ENCODE measurements at regions not wholly inside any gene's neighbourhood (a gene's known extent, or its start where the extent isn't known, plus 50 kb on each side); places are given as distances from the start of the nearest gene placed in this dataset.
A peak's percentile ranks its signal among the peaks of the same experiment; 100 is the strongest.

DNA sequence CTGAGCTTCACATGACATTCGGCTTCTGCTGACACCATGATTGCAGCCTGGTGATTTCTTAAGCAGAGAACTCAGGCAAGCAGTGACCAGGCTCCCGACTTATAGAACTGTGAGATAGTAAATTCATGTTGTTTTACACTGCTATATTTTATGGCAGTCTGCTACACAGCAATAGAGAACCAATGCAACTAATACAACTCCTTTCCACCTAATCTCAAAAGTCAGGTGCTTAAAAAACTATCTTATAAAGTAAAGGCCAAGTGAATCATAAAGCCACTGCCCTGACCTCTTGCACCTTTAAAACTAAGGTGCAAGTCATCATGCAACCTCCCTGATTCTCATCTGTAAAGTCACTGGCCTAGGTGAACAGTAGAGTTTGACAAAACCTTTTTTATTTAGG, 95.3 kb upstream of the GLS start:
- DNase-seq (ENCODE audit: low spot score in 2 of 2), result no peak
- H3K27ac ChIP-seq, result no peak overlapping the region
- no peaks in the 10 kb centered on the region for H3K36me3 ChIP-seq
- no peaks in the 10 kb centered on the region for H3K4me1 ChIP-seq
- no peak overlapping the region for H3K4me3 ChIP-seq
- intact Hi-C loops (cut with DNase I; ENCODE audit: low total_unique reads), result no loop called here
- no peaks in the 10 kb centered on the region for H3K27me3 ChIP-seq
- H3K9me3 ChIP-seq, result no peaks in the 10 kb centered on the region
- no peak for TF ChIP-seq POLR2AphosphoS5 (IDR thresholded peaks at IDR 0.05)
- TF ChIP-seq POLR2A (IDR thresholded peaks at IDR 0.05), result no peak
- TF ChIP-seq, protein P1, sequence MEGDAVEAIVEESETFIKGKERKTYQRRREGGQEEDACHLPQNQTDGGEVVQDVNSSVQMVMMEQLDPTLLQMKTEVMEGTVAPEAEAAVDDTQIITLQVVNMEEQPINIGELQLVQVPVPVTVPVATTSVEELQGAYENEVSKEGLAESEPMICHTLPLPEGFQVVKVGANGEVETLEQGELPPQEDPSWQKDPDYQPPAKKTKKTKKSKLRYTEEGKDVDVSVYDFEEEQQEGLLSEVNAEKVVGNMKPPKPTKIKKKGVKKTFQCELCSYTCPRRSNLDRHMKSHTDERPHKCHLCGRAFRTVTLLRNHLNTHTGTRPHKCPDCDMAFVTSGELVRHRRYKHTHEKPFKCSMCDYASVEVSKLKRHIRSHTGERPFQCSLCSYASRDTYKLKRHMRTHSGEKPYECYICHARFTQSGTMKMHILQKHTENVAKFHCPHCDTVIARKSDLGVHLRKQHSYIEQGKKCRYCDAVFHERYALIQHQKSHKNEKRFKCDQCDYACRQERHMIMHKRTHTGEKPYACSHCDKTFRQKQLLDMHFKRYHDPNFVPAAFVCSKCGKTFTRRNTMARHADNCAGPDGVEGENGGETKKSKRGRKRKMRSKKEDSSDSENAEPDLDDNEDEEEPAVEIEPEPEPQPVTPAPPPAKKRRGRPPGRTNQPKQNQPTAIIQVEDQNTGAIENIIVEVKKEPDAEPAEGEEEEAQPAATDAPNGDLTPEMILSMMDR (IDR thresholded peaks at IDR 0.05), result no peak

DNA sequence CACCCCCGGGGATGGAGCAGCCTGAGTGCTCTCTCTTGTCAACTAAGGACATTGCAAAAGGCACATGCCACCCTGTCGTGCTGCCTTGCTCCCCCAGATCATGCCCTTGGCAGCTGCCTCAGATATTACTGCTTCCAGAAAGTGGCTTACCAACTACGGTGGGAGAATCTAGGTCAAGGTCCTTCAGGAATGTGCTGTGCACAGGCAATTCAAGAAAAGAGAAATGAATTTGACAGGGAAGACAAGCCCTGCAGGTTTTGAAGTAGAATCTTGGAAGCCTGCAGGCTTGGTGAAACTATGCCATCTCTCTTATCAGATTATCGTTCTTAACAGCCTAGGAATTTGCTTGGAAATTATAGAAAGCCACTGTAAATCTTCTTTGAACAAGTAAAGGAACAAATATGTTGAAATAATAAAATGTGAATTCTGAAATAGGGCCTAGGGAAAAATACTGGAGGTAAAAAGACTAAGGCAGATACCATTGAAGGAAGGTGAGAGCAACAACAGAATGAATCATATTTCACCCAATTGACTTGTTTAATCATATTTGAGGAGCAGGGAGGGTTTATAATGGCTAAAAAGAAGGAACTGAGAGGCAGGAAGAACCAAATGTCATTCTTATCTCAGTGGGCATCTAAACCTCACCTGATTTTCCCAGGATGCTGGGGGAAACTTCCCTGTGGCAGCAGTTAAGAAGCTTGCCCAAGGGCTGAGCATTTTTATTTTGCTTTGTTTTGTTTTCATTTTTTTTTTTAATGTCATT, 94.0 kb upstream of the GLS start:
- no peaks in the 10 kb centered on the region for H3K27me3 ChIP-seq
- H3K27ac ChIP-seq, result peak overlapping the region; percentile 38 to 48
- no peak for DNase-seq (ENCODE audit: low spot score in 2 of 2)
- no peak overlapping the region for H3K4me3 ChIP-seq
- intact Hi-C loops (cut with DNase I; ENCODE audit: low total_unique reads), result no loop called here
- no peaks in the 10 kb centered on the region for H3K9me3 ChIP-seq
- H3K4me1 ChIP-seq, result no peaks in the 10 kb centered on the region
- no peaks in the 10 kb centered on the region for H3K36me3 ChIP-seq
- TF ChIP-seq POLR2AphosphoS5 (IDR thresholded peaks at IDR 0.05) (no peak), POLR2A (IDR thresholded peaks at IDR 0.05) (no peak)
- TF ChIP-seq, protein P1 (IDR thresholded peaks at IDR 0.05), result no peak

DNA sequence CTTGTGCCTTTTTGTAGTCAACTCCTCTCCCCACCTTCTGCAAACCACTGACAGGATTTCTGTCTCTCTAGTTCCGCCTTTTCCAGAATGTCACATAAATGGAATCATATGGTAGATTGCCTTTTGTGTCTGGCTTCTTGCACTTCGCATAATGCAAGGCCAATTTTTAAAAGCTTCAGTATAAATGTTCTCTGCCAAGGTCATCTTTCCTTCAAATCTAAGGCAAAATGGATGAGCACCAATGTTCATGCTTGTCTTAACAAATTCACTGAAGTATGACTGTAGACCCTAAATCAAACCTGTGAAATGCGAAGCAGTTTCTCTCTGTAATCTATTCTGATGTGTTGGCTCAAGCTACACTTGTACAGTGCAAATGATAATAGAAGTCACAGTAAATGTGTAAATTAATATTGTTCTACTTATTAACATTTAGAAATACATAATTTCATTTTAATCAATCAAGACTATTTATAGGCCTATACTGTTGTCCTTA, 92.8 kb upstream of the GLS start:
- no peak for DNase-seq (ENCODE audit: low spot score in 2 of 2)
- Histone ChIP-seq H3K27ac (no peak overlapping the region), H3K27me3 (no peaks in the 10 kb centered on the region), H3K9me3 (no peaks in the 10 kb centered on the region), H3K36me3 (no peaks in the 10 kb centered on the region), H3K4me1 (no peaks in the 10 kb centered on the region), H3K4me3 (no peak overlapping the region)
- intact Hi-C loops (cut with DNase I; ENCODE audit: low total_unique reads), result no loop called here
- TF ChIP-seq POLR2A (IDR thresholded peaks at IDR 0.05) (no peak), POLR2AphosphoS5 (IDR thresholded peaks at IDR 0.05) (no peak)
- TF ChIP-seq, protein P1 (IDR thresholded peaks at IDR 0.05), result no peak

DNA sequence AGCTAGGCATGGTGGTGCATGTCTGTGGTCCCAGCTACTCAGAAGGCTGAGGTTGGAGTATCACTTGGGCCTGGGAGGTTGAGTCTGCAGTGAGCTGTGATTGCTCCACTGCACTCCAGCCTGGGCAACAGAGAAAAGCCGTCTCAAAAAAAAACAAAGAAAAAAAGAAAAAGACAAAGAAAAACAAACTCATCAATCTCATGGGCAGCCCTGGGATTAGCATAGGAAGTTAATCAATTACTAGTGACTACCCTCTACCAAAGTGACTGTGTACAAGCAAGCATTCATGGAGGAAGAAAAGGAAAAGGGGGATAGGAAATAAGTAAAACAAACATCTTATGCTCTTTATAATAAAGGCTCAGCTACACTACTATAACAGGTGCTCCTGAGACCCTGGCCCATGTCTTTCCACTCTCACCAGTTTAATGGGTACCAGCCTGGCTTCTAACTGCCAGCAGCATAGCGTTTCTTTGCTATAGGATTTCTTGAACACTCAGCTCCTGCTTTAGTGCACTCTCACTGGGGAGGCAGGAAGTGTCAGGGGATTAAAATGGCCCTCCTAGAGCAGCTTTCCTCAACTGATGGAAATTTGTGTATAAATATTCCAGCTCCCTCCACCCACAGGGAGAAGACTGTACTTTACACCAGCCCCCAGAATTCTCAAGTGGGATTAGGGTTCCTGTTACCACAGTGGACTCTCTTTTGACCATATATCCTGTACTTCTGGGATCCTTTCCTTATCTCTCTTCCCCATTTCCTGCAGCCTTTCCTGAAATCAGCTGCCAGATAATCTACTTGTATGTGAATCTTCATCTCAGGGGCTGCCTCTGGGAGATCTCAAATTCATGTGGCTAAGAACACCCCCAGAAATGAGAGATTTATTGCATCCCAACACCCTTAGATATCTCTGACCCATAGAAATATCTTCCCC, 91.3 kb upstream of the GLS start:
- Histone ChIP-seq H3K9me3 (no peaks in the 10 kb centered on the region), H3K36me3 (no peaks in the 10 kb centered on the region), H3K27ac (no peak overlapping the region), H3K4me3 (no peak overlapping the region), H3K27me3 (no peaks in the 10 kb centered on the region), H3K4me1 (no peaks in the 10 kb centered on the region)
- TF ChIP-seq POLR2AphosphoS5 (IDR thresholded peaks at IDR 0.05), result no peak
- TF ChIP-seq, protein P1 (IDR thresholded peaks at IDR 0.05), result no peak
- no peak for TF ChIP-seq POLR2A (IDR thresholded peaks at IDR 0.05)
- DNase-seq (ENCODE audit: low spot score in 2 of 2), result no peak
- intact Hi-C loops (cut with DNase I; ENCODE audit: low total_unique reads), result no loop called here

Measured in breast epithelium (tissue), 4 donors.